ENCODE measurements at regions not wholly inside any gene's neighbourhood (a gene's known extent, or its start where the extent isn't known, plus 50 kb on each side); places are given as distances from the start of the nearest gene placed in this dataset.

DNA sequence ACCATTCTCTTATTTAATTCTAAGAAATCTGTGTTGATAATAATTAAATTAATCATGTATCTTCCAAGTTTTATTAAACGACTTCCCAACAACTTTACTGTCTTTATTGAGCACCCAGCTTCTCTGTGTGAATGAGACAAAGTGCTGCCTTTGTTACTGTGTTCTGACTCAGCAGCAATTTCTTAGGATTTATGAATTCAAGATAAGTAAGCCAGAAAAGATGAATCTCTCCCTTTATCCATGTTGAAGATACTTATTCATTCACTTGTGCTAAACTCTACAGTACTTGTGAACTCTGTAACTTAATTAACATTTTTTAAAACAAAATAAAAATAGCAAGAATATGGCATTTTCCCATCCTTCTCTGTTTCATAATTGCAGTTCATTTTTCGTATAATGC is 1403.3 kb upstream of the DDX18 start:
- TF ChIP-seq, protein P1, sequence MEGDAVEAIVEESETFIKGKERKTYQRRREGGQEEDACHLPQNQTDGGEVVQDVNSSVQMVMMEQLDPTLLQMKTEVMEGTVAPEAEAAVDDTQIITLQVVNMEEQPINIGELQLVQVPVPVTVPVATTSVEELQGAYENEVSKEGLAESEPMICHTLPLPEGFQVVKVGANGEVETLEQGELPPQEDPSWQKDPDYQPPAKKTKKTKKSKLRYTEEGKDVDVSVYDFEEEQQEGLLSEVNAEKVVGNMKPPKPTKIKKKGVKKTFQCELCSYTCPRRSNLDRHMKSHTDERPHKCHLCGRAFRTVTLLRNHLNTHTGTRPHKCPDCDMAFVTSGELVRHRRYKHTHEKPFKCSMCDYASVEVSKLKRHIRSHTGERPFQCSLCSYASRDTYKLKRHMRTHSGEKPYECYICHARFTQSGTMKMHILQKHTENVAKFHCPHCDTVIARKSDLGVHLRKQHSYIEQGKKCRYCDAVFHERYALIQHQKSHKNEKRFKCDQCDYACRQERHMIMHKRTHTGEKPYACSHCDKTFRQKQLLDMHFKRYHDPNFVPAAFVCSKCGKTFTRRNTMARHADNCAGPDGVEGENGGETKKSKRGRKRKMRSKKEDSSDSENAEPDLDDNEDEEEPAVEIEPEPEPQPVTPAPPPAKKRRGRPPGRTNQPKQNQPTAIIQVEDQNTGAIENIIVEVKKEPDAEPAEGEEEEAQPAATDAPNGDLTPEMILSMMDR (conservative IDR thresholded peaks at IDR 0.05; ENCODE audit: low read length): no peak
- no peak for TF ChIP-seq EZH2phosphoT487 (IDR thresholded peaks at IDR 0.05; ENCODE audit: borderline replicate concordance)

Data from Loucy (cell line).